OCI-LY1 (cell line): ENCODE measurements at regions not wholly inside any gene's neighbourhood (a gene's known extent, or its start where the extent isn't known, plus 50 kb on each side); places are given as distances from the start of the nearest gene placed in this dataset.

ENCODE experiments used
- EZH2 ChIP-seq: fragments of 200-600 bp; sonication (generic), shearing (Covaris generic); IDR thresholded peaks from 2 replicates; pipeline ENCODE4 v1.8.0; 2017; ENCODE audit warnings: borderline replicate concordance, mixed run types, mild to moderate bottlenecking, antibody characterized with exemption, low read length, moderate library complexity, mixed read lengths
- TF ChIP-seq, protein P1 (sequence below): fragments of 200-600 bp; sonication (generic), shearing (Covaris generic); IDR thresholded peaks from 2 replicates; pipeline ENCODE4 v1.5.1; 2017; ENCODE audit warnings: mild to moderate bottlenecking, antibody characterized with exemption, low read length, moderate library complexity, mixed read lengths

DNA sequence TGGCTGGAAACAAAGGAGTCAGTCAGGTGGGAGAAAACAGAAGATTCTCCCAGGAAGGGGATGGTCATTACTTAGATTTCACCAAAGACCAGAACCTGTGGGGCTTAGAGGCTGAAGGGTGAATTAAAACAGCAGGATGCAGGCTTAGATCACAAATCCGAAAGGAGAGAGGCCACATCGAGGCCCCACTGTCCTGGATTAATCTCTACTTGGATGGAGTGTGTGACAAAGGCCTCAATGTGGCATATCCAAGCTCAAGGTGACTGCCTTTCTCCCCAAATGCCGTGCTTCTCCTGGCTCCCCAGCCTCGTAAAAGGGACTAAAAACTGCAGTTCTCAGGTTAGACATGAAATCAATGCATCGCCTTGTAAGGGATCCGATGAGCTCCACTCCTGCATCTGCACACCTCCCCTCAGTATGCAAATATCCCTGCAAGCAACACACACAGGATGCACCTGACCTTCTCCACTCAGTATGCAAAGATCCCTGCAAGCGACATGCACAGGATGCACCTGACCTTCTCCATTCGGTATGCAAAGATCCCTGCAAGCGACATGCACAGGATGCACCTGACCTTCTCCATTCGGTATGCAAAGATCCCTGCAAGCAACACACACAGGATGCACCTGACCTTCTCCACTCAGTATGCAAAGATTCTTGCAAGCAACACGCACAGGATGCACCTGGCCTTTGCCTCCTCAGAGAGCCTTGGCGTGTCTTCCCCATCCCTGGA lies 447.4 kb downstream of the BRD1 start:
- TF ChIP-seq, protein P1, sequence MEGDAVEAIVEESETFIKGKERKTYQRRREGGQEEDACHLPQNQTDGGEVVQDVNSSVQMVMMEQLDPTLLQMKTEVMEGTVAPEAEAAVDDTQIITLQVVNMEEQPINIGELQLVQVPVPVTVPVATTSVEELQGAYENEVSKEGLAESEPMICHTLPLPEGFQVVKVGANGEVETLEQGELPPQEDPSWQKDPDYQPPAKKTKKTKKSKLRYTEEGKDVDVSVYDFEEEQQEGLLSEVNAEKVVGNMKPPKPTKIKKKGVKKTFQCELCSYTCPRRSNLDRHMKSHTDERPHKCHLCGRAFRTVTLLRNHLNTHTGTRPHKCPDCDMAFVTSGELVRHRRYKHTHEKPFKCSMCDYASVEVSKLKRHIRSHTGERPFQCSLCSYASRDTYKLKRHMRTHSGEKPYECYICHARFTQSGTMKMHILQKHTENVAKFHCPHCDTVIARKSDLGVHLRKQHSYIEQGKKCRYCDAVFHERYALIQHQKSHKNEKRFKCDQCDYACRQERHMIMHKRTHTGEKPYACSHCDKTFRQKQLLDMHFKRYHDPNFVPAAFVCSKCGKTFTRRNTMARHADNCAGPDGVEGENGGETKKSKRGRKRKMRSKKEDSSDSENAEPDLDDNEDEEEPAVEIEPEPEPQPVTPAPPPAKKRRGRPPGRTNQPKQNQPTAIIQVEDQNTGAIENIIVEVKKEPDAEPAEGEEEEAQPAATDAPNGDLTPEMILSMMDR = no peak
- no peak for TF ChIP-seq EZH2
